SK-N-SH (cell line): ENCODE measurements at regions not wholly inside any gene's neighbourhood (a gene's known extent, or its start where the extent isn't known, plus 50 kb on each side); places are given as distances from the start of the nearest gene placed in this dataset.

Experiments
- CTCF ChIA-PET: fragments of 300-600, 350-600 bp; formaldehyde crosslinking; extraction: SDS; loops from one replicate; lab custom pipeline; 2021; lab: Yijun Ruan, JAX
- POLR2A ChIA-PET: fragments of 350-600 bp; sonication (Branson Sonifier 250); formaldehyde crosslinking; extraction: SDS; loops from one replicate; lab custom pipeline; 2020; ENCODE audit warnings: antibody characterized with exemption, inconsistent platforms; lab: Yijun Ruan, JAX
- DNase-seq: peaks from one replicate; pipeline ENCODE4 v3.0.0; 2012
- H2AFZ ChIP-seq: fragments of 200-600 bp; sonication (generic); 2 replicates; pipeline ENCODE4 v1.8.1; 2016; ENCODE audit warnings: antibody characterized with exemption, mild to moderate bottlenecking, low read depth
- H3F3A ChIP-seq: fragments of 200-600 bp; sonication (generic); replicated peaks from 2 replicates; pipeline ENCODE3; 2016; ENCODE audit warnings: antibody characterized with exemption, mild to moderate bottlenecking; ENCODE audit not compliant: insufficient read depth
- H3K27ac ChIP-seq, 2 experiments: fragments of 200-500 bp in 1 of 2; fragments of 200-600 bp in 1 of 2; sonication (Bioruptor generic) in 1 of 2; sonication (generic), shearing (Covaris generic) in 1 of 2; 2 replicates each; pipeline versions ENCODE4 v1.5.1 to v1.6.1; 2014 to 2016; ENCODE audit warnings: low read depth in 2 of 2, inconsistent platforms in 1 of 2, low read length in 1 of 2, mild to moderate bottlenecking in 1 of 2, mixed read lengths in 1 of 2
- H3K27me3 ChIP-seq: fragments of 200-600 bp; sonication (generic), shearing (Covaris generic); 2 replicates; pipeline ENCODE4 v1.6.1; 2016; ENCODE audit warnings: mixed run types; ENCODE audit not compliant: insufficient read depth
- H3K36me3 ChIP-seq, 2 experiments: fragments of 200-500 bp in 1 of 2; fragments of 200-600 bp in 1 of 2; sonication (Bioruptor generic) in 1 of 2; sonication (generic) in 1 of 2; replicated peaks in 1 of 2; 2 replicates each; pipeline versions ENCODE3 to v1.5.1; 2014 to 2016; ENCODE audit warnings: low read length in 1 of 2, mild to moderate bottlenecking in 1 of 2; ENCODE audit not compliant: insufficient read depth in 2 of 2, control insufficient read depth in 1 of 2
- H3K4me1 ChIP-seq, 2 experiments: fragments of 200-500 bp in 1 of 2; fragments of 200-600 bp in 1 of 2; sonication (Bioruptor generic) in 1 of 2; sonication (generic), shearing (Covaris generic) in 1 of 2; 2 replicates each; pipeline versions ENCODE4 v1.5.1 to v1.6.1; 2014 to 2016; ENCODE audit warnings: low read depth in 1 of 2, low read length in 1 of 2, mixed run types in 1 of 2; ENCODE audit not compliant: insufficient read depth in 2 of 2, control insufficient read depth in 1 of 2
- H3K4me2 ChIP-seq: fragments of 200-600 bp; sonication (generic), shearing (Covaris generic); 2 replicates; pipeline ENCODE4 v1.6.1; 2017; ENCODE audit warnings: mixed run types
- H3K4me3 ChIP-seq, 2 experiments: fragments of 200-500 bp in 1 of 2; fragments of 200-600 bp in 1 of 2; sonication (Bioruptor generic) in 1 of 2; sonication (generic), shearing (Covaris generic) in 1 of 2; 2 replicates each; pipeline versions ENCODE4 v1.5.1 to v1.8.1; 2014 to 2016; ENCODE audit warnings: low read depth in 2 of 2, inconsistent platforms in 1 of 2, low read length in 1 of 2, mild to moderate bottlenecking in 1 of 2, mixed read lengths in 1 of 2, moderate library complexity in 1 of 2
- H3K79me2 ChIP-seq: fragments of 200-600 bp; sonication (generic); 2 replicates; pipeline ENCODE4 v1.8.1; 2017; ENCODE audit warnings: mild to moderate bottlenecking; ENCODE audit not compliant: insufficient read depth
- H3K9ac ChIP-seq: fragments of 200-600 bp; sonication (generic); 2 replicates; pipeline ENCODE4 v1.6.1; 2017; ENCODE audit warnings: mixed run types
- H3K9me2 ChIP-seq: fragments of 200-600 bp; sonication (generic); 2 replicates; pipeline ENCODE4 v1.6.1; 2017; ENCODE audit warnings: mixed run types
- H3K9me3 ChIP-seq: fragments of 200-600 bp; sonication (generic); 2 replicates; pipeline ENCODE4 v1.6.1; 2017; ENCODE audit warnings: mixed run types, mild to moderate bottlenecking, moderate library complexity
- H4K20me1 ChIP-seq: fragments of 200-600 bp; sonication (generic); 2 replicates; pipeline ENCODE4 v1.6.1; 2017; ENCODE audit warnings: mild to moderate bottlenecking, mixed run types; ENCODE audit not compliant: insufficient read depth
- CHD2 ChIP-seq: fragments of 150-350 bp; IDR thresholded peaks from 2 replicates; pipeline ENCODE4 v1.6.1; 2018; ENCODE audit warnings: low read length; ENCODE audit not compliant: partially characterized antibody
- EZH2phosphoT487 ChIP-seq: fragments of 200-600 bp; sonication (generic); IDR thresholded peaks from 2 replicates; pipeline ENCODE4 v1.6.1; 2017; ENCODE audit warnings: low read depth, mixed run types, mild to moderate bottlenecking, antibody characterized with exemption, moderate library complexity, borderline replicate concordance
- FOXJ3 ChIP-seq: sonication (generic); formaldehyde crosslinking; IDR thresholded peaks from 2 replicates; pipeline ENCODE4 v1.5.1; 2020; ENCODE audit warnings: mild to moderate bottlenecking, missing genetic modification reagents
- FOXM1 ChIP-seq: IDR thresholded peaks from 2 replicates; pipeline ENCODE4 v1.4.0; 2012; ENCODE audit warnings: low read depth, mild to moderate bottlenecking
- GATA2 ChIP-seq: sonication (generic); formaldehyde crosslinking; IDR thresholded peaks from 2 replicates; pipeline ENCODE4 v1.5.0; 2020; ENCODE audit warnings: mild to moderate bottlenecking, missing genetic modification reagents
- JUND ChIP-seq: IDR thresholded peaks from 2 replicates; pipeline ENCODE4 v1.4.0; 2012
- NRF1 ChIP-seq: IDR thresholded peaks from 2 replicates; pipeline ENCODE4 v1.6.1; 2012; ENCODE audit warnings: low read depth, mild to moderate bottlenecking, low read length
- PBX3 ChIP-seq: IDR thresholded peaks from 2 replicates; pipeline ENCODE4; 2012
- RCOR1 ChIP-seq: fragments of 150-350 bp; IDR thresholded peaks from 2 replicates; pipeline ENCODE4 v1.6.1; 2017; ENCODE audit warnings: antibody characterized with exemption, low read length
- RXRA ChIP-seq: IDR thresholded peaks from 2 replicates; pipeline ENCODE4 v1.4.0; 2012; ENCODE audit warnings: low read depth, mild to moderate bottlenecking, borderline replicate concordance
- TCF12 ChIP-seq: IDR thresholded peaks from 2 replicates; pipeline ENCODE4 v1.4.0; 2012
- YY1 ChIP-seq: IDR thresholded peaks from 2 replicates; pipeline ENCODE4 v1.4.0; 2012; ENCODE audit warnings: low read depth, mild to moderate bottlenecking
- ZBTB33 ChIP-seq: IDR thresholded peaks from 2 replicates; pipeline ENCODE4 v1.4.0; 2012; ENCODE audit warnings: low read depth, borderline replicate concordance
- WGBS: methylation state at CpG from one replicate; pipeline ENCODE4 v1.1.6; 2017; ENCODE audit warnings: low lambda C conversion rate; 5-methylcytosine and 5-hydroxymethylcytosine counted together

GRCh38 chr17:83202002-83203000 lies 122.9 kb downstream of the METRNL start:
- no peak overlapping the region for H3K4me2 ChIP-seq
- no peaks in the 10 kb centered on the region for H3K79me2 ChIP-seq
- H3K9me3 ChIP-seq: no peaks in the 10 kb centered on the region
- H3K27ac ChIP-seq: peak overlapping the region in 1 of 2 experiments; percentile 42; a peak in 2 of 4 replicates
- H3K9ac ChIP-seq: no peak overlapping the region
- H2AFZ ChIP-seq: no peak overlapping the region
- 69% methylated on average over 6 of the region's 13 CpGs for WGBS
- ChIA-PET CTCF (interaction anchor here (1.6 to 2.4 kb wide), 2 partner anchors 12 to 421 kb away, joined by 4 to 12 read pairs; no protein-coding TSS in a partner anchor), POLR2A (no interaction called here)
- H3K4me1 ChIP-seq: peaks cover 0 to 24% of the 10 kb centered on the region in 2 experiments; a peak in 3 of 4 replicates
- no peak for TF ChIP-seq GATA2 (CRISPR knock-in tag)
- DNase-seq: no peak
- H3K27me3 ChIP-seq: no peaks in the 10 kb centered on the region
- H3F3A ChIP-seq: peaks cover 9% of the 10 kb centered on the region
- H4K20me1 ChIP-seq: no peaks in the 10 kb centered on the region
- no peaks in the 10 kb centered on the region for H3K36me3 ChIP-seq
- no peak overlapping the region for H3K4me3 ChIP-seq
- no peaks in the 10 kb centered on the region for H3K9me2 ChIP-seq

DNA sequence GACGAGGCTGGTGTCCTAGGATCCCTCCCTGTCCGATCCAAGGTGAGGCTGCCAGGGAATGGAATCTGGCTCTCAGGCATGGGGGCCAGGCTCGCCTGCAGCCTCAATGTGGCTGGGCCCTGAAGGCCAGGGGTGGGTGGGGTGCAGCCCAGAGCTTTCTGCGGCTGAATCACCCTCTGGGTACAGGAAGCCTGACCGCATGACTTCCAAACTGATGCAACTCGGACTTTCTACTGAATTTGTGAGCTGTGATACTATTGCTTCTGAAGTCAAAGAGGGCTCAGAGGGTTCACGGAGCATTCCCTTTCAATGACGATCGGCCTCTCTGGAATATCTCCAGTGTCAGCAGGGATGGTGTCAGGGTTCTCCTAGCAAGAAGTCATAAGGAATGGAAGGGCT lies 123.7 kb downstream of the METRNL start:
- CTCF ChIA-PET: interaction anchor here (1.6 to 2.4 kb wide), 2 partner anchors 13 to 421 kb away, joined by 4 to 12 read pairs; no protein-coding TSS in a partner anchor
- Histone ChIP-seq H3K27me3 (no peaks in the 10 kb centered on the region), H3K27ac (peak overlapping the region in 1 of 2 experiments; percentile 42; a peak in 2 of 4 replicates), H3K4me2 (no peak overlapping the region), H3K4me1 (peaks cover 0 to 24% of the 10 kb centered on the region in 2 experiments; a peak in 3 of 4 replicates), H3K9ac (no peak overlapping the region), H3K4me3 (no peak overlapping the region), H4K20me1 (no peaks in the 10 kb centered on the region), H3K9me2 (no peaks in the 10 kb centered on the region), H3K79me2 (no peaks in the 10 kb centered on the region), H2AFZ (no peak overlapping the region), H3F3A (peaks cover 9% of the 10 kb centered on the region), H3K9me3 (no peaks in the 10 kb centered on the region), H3K36me3 (no peaks in the 10 kb centered on the region)
- no peak for DNase-seq
- WGBS: 72% methylated on average over 7 of the region's 9 CpGs
- POLR2A ChIA-PET: no interaction called here
- TF ChIP-seq RXRA: no peak
- TF ChIP-seq CHD2: no peak
- TF ChIP-seq YY1: no peak
- TF ChIP-seq PBX3: no peak
- no peak for TF ChIP-seq RCOR1
- no peak for TF ChIP-seq EZH2phosphoT487
- TF ChIP-seq FOXJ3 (CRISPR knock-in tag): no peak
- TF ChIP-seq GATA2 (CRISPR knock-in tag): no peak
- TF ChIP-seq ZBTB33: no peak
- TF ChIP-seq JUND: no peak
- no peak for TF ChIP-seq NRF1
- TF ChIP-seq FOXM1: no peak
- no peak for TF ChIP-seq TCF12
